Endothelial cell of umbilical vein (primary cell): ENCODE measurements at regions not wholly inside any gene's neighbourhood (a gene's known extent, or its start where the extent isn't known, plus 50 kb on each side); places are given as distances from the start of the nearest gene placed in this dataset.

Experiments used
- EZH2 ChIP-seq: IDR thresholded peaks from 2 replicates; pipeline ENCODE4 v1.6.1; 2012; ENCODE audit warnings: borderline replicate concordance, low read depth, mild to moderate bottlenecking, moderate library complexity, low read length, inconsistent platforms; ENCODE audit not compliant: severe bottlenecking
- FOS ChIP-seq: IDR thresholded peaks from 2 replicates; pipeline ENCODE4 v1.6.1; 2011; ENCODE audit warnings: mild to moderate bottlenecking, low read length, moderate library complexity, borderline replicate concordance; ENCODE audit not compliant: insufficient read depth
- GATA2 ChIP-seq: IDR thresholded peaks from 2 replicates; pipeline ENCODE4 v1.7.0; 2011; ENCODE audit warnings: low read depth, mild to moderate bottlenecking, moderate library complexity, mixed read lengths, low read length; ENCODE audit not compliant: insufficient read length, insufficient read depth
- JUN ChIP-seq: IDR thresholded peaks from 2 replicates; pipeline ENCODE4 v1.6.1; 2011; ENCODE audit warnings: borderline replicate concordance, low read depth; ENCODE audit not compliant: insufficient read length, insufficient read depth
- MYC ChIP-seq: IDR thresholded peaks from one replicate; pipeline ENCODE4 v1.6.1; 2011; ENCODE audit warnings: mild to moderate bottlenecking, low read depth, low read length
- POLR2A ChIP-seq: IDR thresholded peaks from 2 replicates; pipeline ENCODE4 v1.6.1; 2012; ENCODE audit warnings: low read depth, mild to moderate bottlenecking, control low read depth, low read length
- POLR2AphosphoS5 ChIP-seq: IDR thresholded peaks from 2 replicates; pipeline ENCODE4 v1.6.1; 2012; ENCODE audit warnings: low read depth, mild to moderate bottlenecking, control low read depth, low read length, moderate library complexity; ENCODE audit not compliant: insufficient read depth
- TF ChIP-seq, protein P1 (sequence below), 2 donors: IDR thresholded peaks; 1 replicate in 1 of 2; 2 replicates in 1 of 2; pipeline ENCODE4 v1.5.1; 2011; ENCODE audit warnings: low read length in 2 of 2, mild to moderate bottlenecking in 2 of 2, moderate library complexity in 2 of 2, control low read depth in 1 of 2, inconsistent platforms in 1 of 2, low read depth in 1 of 2; ENCODE audit not compliant: insufficient read depth in 1 of 2; ENCODE audit errors: extremely low read depth in 1 of 2
- TF ChIP-seq, protein P2 (sequence below): IDR thresholded peaks from 2 replicates; pipeline ENCODE4 v1.6.1; 2011; ENCODE audit not compliant: insufficient read depth, insufficient read length

DNA sequence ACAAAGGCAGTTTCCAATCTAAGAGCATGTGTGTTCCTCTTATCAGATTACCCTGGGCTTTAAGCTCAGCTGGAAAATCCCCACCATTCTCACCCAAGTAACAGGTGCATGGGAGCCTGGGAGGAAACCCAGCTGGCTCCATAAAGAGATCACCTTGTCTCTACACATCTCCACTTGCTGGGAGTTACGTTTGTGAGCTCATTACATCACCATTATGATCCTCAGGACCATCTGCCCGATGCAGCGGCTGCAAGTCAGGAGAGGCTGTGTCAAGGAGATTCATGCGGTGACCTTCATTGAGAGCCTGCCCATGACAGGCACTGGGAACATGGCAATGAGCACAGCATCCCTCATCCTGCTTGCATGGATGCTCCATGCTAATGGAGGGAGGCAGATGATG lies 618.0 kb downstream of the NPHP4 start:
- TF ChIP-seq, protein P1, sequence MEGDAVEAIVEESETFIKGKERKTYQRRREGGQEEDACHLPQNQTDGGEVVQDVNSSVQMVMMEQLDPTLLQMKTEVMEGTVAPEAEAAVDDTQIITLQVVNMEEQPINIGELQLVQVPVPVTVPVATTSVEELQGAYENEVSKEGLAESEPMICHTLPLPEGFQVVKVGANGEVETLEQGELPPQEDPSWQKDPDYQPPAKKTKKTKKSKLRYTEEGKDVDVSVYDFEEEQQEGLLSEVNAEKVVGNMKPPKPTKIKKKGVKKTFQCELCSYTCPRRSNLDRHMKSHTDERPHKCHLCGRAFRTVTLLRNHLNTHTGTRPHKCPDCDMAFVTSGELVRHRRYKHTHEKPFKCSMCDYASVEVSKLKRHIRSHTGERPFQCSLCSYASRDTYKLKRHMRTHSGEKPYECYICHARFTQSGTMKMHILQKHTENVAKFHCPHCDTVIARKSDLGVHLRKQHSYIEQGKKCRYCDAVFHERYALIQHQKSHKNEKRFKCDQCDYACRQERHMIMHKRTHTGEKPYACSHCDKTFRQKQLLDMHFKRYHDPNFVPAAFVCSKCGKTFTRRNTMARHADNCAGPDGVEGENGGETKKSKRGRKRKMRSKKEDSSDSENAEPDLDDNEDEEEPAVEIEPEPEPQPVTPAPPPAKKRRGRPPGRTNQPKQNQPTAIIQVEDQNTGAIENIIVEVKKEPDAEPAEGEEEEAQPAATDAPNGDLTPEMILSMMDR (IDR thresholded peaks at IDR 0.05; ENCODE audit: extremely low read depth in 1 of 2, insufficient read depth in 1 of 2, low read depth in 1 of 2, low read length in 2 of 2) = no peak
- TF ChIP-seq EZH2 (no peak), POLR2A (no peak), POLR2AphosphoS5 (no peak), JUN (no peak), GATA2 (no peak), MYC (no peak), FOS (no peak)
- TF ChIP-seq, protein P2, sequence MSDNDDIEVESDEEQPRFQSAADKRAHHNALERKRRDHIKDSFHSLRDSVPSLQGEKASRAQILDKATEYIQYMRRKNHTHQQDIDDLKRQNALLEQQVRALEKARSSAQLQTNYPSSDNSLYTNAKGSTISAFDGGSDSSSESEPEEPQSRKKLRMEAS = no peak
